ENCODE measurements at regions not wholly inside any gene's neighbourhood (a gene's known extent, or its start where the extent isn't known, plus 50 kb on each side); places are given as distances from the start of the nearest gene placed in this dataset.

DNA sequence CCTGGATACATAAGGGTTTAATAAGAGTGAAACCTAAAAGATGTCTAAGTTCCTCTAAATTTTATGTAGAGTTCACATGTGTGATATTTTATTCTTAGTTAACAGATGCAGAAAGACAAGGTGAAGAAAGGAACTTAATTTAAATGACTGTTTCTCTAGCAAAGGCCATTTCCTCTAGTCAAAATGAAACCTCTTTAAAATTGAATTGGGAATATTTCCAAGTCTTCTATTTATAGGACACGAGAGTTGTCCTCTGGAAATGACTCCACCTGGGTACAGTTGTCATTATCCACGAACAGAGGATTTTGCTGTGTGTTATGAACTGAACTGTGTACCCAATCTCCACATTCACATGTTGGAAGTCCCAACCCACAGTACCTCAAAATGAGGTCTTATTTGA lies 64.5 kb upstream of the KCNK1 start:
- no peak for DNase-seq (ENCODE audit: low read depth in 1 of 2, low spot score in 1 of 2)
- Histone ChIP-seq H3K27ac (replicated peaks) (no peak overlapping the region), H3K27me3 (ENCODE audit: insufficient read depth, poor library complexity, severe bottlenecking) (no peaks in the 10 kb centered on the region), H3K4me3 (replicated peaks; ENCODE audit: insufficient read depth, low read length) (no peak overlapping the region)
- TF ChIP-seq GABPA (IDR thresholded peaks at IDR 0.05; ENCODE audit: low read depth) (no peak), SPI1 (IDR thresholded peaks at IDR 0.05; ENCODE audit: borderline replicate concordance, low read depth) (no peak), POLR2AphosphoS5 (IDR thresholded peaks at IDR 0.05; ENCODE audit: low read depth) (no peak)
- TF ChIP-seq, protein P1, sequence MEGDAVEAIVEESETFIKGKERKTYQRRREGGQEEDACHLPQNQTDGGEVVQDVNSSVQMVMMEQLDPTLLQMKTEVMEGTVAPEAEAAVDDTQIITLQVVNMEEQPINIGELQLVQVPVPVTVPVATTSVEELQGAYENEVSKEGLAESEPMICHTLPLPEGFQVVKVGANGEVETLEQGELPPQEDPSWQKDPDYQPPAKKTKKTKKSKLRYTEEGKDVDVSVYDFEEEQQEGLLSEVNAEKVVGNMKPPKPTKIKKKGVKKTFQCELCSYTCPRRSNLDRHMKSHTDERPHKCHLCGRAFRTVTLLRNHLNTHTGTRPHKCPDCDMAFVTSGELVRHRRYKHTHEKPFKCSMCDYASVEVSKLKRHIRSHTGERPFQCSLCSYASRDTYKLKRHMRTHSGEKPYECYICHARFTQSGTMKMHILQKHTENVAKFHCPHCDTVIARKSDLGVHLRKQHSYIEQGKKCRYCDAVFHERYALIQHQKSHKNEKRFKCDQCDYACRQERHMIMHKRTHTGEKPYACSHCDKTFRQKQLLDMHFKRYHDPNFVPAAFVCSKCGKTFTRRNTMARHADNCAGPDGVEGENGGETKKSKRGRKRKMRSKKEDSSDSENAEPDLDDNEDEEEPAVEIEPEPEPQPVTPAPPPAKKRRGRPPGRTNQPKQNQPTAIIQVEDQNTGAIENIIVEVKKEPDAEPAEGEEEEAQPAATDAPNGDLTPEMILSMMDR (IDR thresholded peaks at IDR 0.05; ENCODE audit: insufficient read depth, low read length), result no peak
- TF ChIP-seq, protein P2, sequence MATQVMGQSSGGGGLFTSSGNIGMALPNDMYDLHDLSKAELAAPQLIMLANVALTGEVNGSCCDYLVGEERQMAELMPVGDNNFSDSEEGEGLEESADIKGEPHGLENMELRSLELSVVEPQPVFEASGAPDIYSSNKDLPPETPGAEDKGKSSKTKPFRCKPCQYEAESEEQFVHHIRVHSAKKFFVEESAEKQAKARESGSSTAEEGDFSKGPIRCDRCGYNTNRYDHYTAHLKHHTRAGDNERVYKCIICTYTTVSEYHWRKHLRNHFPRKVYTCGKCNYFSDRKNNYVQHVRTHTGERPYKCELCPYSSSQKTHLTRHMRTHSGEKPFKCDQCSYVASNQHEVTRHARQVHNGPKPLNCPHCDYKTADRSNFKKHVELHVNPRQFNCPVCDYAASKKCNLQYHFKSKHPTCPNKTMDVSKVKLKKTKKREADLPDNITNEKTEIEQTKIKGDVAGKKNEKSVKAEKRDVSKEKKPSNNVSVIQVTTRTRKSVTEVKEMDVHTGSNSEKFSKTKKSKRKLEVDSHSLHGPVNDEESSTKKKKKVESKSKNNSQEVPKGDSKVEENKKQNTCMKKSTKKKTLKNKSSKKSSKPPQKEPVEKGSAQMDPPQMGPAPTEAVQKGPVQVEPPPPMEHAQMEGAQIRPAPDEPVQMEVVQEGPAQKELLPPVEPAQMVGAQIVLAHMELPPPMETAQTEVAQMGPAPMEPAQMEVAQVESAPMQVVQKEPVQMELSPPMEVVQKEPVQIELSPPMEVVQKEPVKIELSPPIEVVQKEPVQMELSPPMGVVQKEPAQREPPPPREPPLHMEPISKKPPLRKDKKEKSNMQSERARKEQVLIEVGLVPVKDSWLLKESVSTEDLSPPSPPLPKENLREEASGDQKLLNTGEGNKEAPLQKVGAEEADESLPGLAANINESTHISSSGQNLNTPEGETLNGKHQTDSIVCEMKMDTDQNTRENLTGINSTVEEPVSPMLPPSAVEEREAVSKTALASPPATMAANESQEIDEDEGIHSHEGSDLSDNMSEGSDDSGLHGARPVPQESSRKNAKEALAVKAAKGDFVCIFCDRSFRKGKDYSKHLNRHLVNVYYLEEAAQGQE (IDR thresholded peaks at IDR 0.05; ENCODE audit: insufficient replicate concordance, low read depth), result no peak

DNA sequence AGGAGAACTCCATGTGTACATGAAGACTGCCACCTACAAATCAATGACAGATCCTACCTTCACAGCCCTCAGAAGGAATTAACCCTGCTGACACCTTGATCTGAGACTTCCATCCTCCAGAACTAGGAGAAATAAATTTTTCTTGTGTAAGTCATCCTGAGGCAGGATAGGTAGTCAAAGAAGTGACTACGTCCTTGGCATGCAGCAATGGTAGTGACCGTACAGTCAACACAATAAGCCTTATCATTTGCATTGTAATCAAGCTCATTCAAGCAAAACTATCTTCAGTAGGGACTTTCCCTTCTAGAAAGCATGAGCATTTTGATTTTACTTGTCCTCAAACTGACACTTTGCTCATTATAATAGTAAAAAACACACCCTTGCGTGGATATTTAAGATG lies 64.0 kb upstream of the KCNK1 start:
- TF ChIP-seq GABPA (IDR thresholded peaks at IDR 0.05; ENCODE audit: low read depth) (no peak), SPI1 (IDR thresholded peaks at IDR 0.05; ENCODE audit: borderline replicate concordance, low read depth) (no peak), POLR2AphosphoS5 (IDR thresholded peaks at IDR 0.05; ENCODE audit: low read depth) (no peak)
- TF ChIP-seq, protein P2 (IDR thresholded peaks at IDR 0.05; ENCODE audit: insufficient replicate concordance, low read depth), result no peak
- TF ChIP-seq, protein P1 (IDR thresholded peaks at IDR 0.05; ENCODE audit: insufficient read depth, low read length), result no peak
- no peak overlapping the region for H3K27ac ChIP-seq (replicated peaks)
- no peaks in the 10 kb centered on the region for H3K27me3 ChIP-seq (ENCODE audit: insufficient read depth, poor library complexity, severe bottlenecking)
- no peak overlapping the region for H3K4me3 ChIP-seq (replicated peaks; ENCODE audit: insufficient read depth, low read length)
- DNase-seq (ENCODE audit: low read depth in 1 of 2, low spot score in 1 of 2), result no peak

DNA sequence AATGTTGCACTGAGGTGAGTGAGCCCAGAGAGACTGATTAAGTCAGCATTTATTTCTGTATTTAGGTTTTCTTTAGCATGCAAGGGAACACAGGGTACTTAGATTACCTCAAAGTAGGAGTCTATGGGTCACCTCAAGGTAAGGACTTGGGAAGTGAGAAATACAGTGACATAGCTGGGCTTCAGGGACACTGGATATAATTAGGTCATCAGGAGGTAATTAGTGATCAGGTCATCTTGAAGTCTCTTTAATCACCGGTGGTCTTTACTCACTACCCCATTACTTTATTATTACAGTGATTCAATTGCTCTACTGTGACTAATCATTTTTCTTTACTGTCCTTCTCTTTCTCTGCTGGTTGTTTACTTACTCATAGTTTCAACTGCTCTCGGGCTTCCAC lies 59.9 kb upstream of the KCNK1 start:
- TF ChIP-seq, protein P1 (IDR thresholded peaks at IDR 0.05; ENCODE audit: insufficient read depth, low read length), result no peak
- TF ChIP-seq SPI1 (IDR thresholded peaks at IDR 0.05; ENCODE audit: borderline replicate concordance, low read depth) (no peak), GABPA (IDR thresholded peaks at IDR 0.05; ENCODE audit: low read depth) (no peak), POLR2AphosphoS5 (IDR thresholded peaks at IDR 0.05; ENCODE audit: low read depth) (no peak)
- TF ChIP-seq, protein P2 (IDR thresholded peaks at IDR 0.05; ENCODE audit: insufficient replicate concordance, low read depth), result no peak
- no peak for DNase-seq (ENCODE audit: low read depth in 1 of 2, low spot score in 1 of 2)
- H3K4me3 ChIP-seq (replicated peaks; ENCODE audit: insufficient read depth, low read length), result no peak overlapping the region
- no peak overlapping the region for H3K27ac ChIP-seq (replicated peaks)
- no peaks in the 10 kb centered on the region for H3K27me3 ChIP-seq (ENCODE audit: insufficient read depth, poor library complexity, severe bottlenecking)
